Cardiac fibroblast (primary cell): ENCODE measurements at regions not wholly inside any gene's neighbourhood (a gene's known extent, or its start where the extent isn't known, plus 50 kb on each side); places are given as distances from the start of the nearest gene placed in this dataset.
"Not testable (repeated sequence)": the region's sequence is repeated elsewhere in the genome, so short reads cannot be mapped to it uniquely, and the experiment has no call there.

Source experiments
- DNase-seq, 2 donors: peaks; one replicate each; pipeline versions ENCODE4 v3.0.0 to v3.0.0-alpha.2; 2010; ENCODE audit warnings: low read depth in 2 of 2
- H3K4me3 ChIP-seq, 2 donors: replicated peaks in 1 of 2; 1 replicate in 1 of 2; 2 replicates in 1 of 2; pipeline ENCODE4 v1.5.1; 2011; ENCODE audit warnings: low read depth in 2 of 2, low read length in 2 of 2, mild to moderate bottlenecking in 2 of 2, moderate library complexity in 1 of 2
- TF ChIP-seq, protein P1 (sequence below): IDR thresholded peaks from one replicate; pipeline ENCODE4 v1.5.1; 2011; ENCODE audit warnings: low read depth, mild to moderate bottlenecking, low read length, inconsistent platforms

GRCh38 chr15:25247407-25248038 is 191.3 kb downstream of the UBE3A start:
- TF ChIP-seq, protein P1, sequence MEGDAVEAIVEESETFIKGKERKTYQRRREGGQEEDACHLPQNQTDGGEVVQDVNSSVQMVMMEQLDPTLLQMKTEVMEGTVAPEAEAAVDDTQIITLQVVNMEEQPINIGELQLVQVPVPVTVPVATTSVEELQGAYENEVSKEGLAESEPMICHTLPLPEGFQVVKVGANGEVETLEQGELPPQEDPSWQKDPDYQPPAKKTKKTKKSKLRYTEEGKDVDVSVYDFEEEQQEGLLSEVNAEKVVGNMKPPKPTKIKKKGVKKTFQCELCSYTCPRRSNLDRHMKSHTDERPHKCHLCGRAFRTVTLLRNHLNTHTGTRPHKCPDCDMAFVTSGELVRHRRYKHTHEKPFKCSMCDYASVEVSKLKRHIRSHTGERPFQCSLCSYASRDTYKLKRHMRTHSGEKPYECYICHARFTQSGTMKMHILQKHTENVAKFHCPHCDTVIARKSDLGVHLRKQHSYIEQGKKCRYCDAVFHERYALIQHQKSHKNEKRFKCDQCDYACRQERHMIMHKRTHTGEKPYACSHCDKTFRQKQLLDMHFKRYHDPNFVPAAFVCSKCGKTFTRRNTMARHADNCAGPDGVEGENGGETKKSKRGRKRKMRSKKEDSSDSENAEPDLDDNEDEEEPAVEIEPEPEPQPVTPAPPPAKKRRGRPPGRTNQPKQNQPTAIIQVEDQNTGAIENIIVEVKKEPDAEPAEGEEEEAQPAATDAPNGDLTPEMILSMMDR, result no peak
- H3K4me3 ChIP-seq, result no peak overlapping the region
- no peak for DNase-seq

DNA sequence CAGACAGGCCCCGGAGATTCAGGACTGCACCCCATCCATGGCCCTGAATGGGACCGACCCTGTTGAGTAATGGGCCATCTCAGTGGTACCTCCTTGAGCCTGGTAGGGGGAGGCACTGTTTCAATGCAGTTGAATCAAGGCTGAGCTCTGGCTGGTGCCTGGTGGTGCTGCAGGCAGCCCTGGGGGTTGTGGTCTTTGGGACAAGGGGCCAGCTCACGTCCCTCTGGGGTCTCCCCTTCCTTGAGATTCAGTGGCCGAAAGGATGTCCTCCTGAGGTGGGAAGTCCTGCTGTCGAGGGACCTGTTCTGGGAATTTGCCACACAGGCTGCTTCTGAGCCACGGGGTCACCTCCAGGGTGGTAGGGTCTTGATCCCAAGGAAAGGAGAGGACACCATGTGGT is 190.7 kb downstream of the UBE3A start:
- H3K4me3 ChIP-seq, DNase-seq: not testable (repeated sequence)

- TF ChIP-seq, protein P1, result no peak
- DNase-seq, result no peak
- H3K4me3 ChIP-seq, result no peak overlapping the region
Measured at GRCh38 chr15:25248583-25249235, 190.1 kb downstream of the UBE3A start.

- no peak for DNase-seq
- TF ChIP-seq, protein P1, result no peak
- no peak overlapping the region for H3K4me3 ChIP-seq
Measured at GRCh38 chr15:25249236-25250010, 189.4 kb downstream of the UBE3A start.

DNA sequence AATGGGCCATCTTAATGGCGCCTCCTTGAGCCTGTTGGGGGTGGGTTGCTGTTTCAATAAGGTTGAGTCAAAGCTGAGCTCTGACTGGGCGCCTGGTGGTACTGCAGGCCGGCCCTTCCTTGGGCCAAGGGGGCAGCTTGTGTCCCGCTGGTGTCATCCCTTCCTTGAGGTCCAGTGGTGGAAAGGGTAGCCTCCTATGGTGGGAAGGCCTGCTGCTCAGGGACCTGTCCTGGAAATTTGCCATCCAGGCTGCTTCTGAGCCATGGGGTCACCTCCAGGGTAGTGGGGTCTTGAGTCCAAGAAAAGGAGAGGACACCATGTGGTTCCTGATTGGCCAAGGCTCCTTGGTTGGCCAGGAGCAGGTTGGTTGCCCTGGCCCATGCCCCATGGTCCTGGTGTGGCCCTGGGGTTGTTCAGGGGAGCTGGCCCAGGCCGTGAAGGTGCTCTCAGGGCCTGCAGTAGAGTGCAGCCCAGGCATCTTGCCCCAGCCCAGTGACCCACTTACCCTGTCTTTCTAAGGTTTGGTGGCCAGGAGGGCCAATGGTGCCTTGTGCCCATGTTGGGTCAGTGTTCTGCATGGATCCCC is 188.7 kb downstream of the UBE3A start:
- no peak overlapping the region for H3K4me3 ChIP-seq
- no peak for DNase-seq
- TF ChIP-seq, protein P1, result no peak

DNA sequence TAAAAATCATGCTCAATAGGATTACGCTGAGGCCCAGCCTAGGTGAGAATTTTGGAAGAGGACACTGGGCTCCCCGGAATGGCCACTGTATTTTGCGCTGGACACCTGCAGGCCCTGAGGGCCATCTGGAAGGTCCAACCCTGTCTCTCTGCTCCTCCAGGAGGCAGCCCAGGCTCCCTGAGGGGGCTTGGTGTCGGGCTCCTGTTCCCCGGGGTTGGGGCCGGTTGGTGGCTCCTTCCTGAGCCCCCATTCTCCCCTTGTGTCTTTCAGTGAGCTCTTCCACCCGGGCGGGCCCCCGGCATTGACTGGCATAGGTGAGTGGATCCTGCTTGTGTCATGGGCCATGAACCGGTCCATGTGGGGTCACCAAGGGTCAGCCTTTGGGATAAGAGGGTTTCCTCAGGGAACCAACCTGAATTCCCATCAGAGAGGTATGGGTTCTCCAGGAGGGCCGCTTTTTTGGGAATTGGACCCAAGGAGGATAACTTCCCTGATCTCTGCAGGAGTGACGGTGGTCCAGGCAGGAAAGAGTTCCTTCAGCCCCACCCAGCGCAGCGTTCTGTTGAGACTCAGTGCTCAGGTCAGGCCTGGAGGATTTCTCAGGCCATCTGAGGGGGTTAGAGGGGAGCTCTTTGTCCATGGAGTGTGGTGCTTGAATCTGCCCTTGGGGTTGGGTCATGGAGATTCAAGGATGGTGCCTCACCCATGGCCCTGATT is 187.8 kb downstream of the UBE3A start:
- TF ChIP-seq, protein P1, result no peak
- no peak for DNase-seq
- no peak overlapping the region for H3K4me3 ChIP-seq
